ENCODE measurements at regions not wholly inside any gene's neighbourhood (a gene's known extent, or its start where the extent isn't known, plus 50 kb on each side); places are given as distances from the start of the nearest gene placed in this dataset.

DNA sequence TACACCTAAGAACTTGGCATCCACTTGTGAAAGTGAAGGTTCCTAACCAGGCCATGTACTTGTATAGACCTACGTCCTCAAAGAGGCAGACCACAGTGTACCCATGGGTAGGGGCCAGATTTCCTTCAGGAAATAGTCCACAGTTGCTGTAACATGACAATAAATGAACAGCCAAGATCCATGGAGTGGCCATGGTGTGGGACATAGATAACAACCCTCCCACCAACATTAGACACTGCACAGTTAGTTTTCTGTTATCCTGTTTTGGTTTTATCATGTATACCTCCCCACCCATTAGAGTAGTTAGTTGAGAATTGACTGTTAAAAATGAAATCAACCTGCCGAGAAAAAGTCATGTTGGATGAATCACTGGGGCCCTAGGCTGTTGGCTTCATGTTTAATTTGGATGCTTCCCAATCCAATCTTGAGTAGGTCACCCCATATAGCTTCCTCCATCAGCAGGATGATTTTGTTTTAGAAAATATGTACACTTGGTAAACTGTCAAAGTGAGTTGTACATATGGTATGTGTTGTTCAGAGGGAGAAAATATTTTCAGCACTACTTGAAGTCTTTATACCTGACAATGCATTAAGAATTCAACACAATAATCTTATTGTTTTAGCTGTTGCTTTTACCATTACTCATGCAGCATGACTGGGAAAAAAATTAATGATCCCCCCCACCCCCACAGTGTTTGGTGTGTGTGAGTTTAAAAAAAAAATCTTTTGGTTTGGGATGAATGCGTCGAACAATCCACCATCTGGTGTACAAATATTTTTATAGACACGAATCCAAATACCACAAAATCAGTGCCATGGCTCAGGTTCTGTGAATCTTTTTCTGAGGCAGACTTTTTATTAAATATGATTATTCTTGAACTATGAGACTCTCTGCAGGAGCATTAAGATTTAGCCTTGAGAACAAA lies 88.3 kb upstream of the ARHGAP29 start:
- no peak for DNase-seq (ENCODE audit: low spot score)

GRCh38 chr1:94324178-94324544 lies 86.8 kb upstream of the ARHGAP29 start:
- DNase-seq (ENCODE audit: low spot score), result no peak

DNA sequence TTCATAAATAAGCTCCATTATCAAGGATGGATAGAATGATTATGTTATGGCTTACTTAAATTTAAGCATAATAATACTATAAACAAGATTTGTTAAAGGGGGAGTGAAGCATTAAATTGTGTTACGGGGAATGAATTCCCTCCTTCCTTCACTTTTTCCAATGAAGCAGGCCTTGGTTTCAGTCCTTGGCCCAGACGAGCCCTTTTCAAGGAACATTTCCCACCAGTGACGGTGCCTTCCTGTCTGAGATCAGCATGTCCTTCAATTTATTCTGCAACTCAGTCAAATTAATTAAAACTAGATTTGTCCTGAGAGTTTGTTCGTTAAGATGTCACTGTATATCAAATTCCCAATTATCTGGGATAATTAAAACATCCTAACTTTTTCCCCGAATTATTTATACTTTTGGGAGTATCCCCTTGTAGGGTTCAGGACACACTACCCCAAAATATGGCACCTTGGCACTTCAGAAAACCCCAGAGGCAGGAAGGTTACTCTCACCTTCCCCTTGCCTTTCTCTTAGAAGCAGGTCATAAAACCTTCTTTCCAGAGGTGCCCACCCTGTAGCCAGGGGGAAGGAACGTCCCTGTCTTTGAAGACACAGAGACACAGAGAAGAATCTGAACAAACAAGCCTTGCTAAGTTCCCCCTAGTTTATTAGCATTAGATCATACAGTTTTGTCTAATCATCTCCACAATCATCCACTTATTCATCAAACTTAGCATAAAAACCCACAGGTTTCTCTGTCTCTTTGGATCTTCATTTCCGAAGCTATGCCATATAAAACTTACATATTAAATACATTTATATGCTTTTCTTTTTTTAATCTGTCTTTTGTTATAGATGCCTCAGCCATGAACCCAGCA lies 86.2 kb upstream of the ARHGAP29 start:
- no peak for DNase-seq (ENCODE audit: low spot score)

- no peak for DNase-seq (ENCODE audit: low spot score)
Observed at GRCh38 chr1:94322696-94323095, 85.3 kb upstream of the ARHGAP29 start.

DNA sequence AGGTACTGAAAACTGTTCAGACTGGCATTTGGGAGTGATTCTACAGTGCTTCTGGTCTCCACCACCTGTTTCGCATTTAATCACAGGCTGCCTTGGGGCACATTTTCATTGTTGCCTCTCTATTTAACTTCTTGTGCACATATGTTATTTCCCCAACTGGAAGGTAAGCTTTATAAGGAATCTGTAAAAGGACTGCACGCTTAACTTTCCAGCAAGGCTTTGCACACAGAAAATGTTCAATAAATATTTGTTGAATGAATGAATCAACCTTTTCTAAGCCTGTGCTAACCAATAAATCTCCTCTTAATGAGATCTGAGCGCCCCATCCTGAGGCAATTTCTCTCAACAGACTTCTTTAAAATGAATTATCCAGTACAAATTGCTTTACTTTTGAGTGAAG lies 84.3 kb upstream of the ARHGAP29 start:
- DNase-seq (ENCODE audit: low spot score), result no peak

GRCh38 chr1:94319319-94320102 lies 82.1 kb upstream of the ARHGAP29 start:
- DNase-seq (ENCODE audit: low spot score), result no peak

DNA sequence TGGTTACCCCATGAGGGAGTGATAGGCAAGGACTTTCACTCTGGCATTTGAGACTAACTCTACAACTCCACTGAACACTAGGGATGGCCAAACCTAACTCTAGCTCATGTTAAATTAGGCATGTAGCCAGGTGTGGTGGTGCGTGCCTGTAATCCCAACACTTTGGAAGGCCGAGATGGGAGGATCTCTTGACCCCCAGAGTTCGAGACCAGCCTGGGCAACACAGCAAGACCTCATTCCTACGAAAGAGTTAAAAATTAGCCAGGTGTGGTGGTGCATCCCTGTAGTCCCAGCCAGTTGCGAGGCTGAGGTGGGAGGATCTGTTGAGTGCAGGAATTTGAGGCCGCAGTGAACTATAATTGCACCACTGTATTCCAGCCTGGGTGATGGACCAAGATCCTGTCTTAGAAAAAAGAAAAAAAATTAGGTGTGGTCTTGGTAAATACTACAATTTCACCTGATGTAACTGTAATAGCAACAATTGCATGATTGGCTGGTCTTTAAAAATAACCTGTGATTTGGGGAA lies 81.2 kb upstream of the ARHGAP29 start:
- DNase-seq (ENCODE audit: low spot score), result no peak

- no peak for DNase-seq (ENCODE audit: low spot score)
Observed at GRCh38 chr1:94317790-94318188, 80.4 kb upstream of the ARHGAP29 start.

DNA sequence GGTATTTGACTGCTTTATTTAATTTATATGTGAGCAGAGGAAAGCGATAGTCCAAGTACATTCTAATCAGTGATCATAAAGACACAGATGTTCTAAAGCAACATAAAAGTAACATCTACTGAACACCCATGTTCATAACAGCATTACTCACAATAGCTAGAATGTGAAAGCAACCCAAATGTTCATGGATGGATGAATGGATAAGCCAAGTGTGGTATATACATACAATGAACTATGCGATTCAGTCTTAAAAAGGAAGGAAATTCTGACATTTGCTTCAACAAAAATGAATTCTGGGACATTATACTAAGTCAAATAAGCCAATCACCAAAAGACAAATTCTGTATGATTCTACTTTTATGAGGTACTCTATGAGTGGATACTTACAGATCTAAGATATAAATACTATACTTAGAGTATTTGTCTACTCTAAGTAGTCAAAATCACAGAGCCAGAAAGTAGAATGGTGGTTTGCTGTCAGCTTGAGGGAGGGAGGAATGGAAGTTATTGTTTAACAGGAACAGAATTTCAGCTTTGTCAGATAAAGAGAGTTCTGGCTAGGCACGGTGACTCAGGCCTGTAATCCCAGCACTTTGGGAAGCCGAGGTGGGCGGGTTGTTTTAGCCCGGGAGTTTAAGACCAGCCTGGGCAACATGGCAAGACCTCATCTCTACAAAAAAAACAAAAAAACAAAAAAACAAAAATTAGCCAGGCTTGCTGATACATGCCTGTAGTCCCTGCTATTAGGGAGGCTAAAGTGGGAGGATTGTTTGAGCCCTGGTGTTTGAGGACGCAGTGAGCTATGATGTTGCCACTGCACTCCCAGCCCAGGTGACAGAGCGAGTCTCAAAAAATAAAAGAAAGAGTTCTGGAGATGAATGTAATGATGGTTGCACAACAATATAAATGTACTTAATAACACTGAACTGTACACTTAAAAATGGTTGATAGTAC lies 79.7 kb upstream of the ARHGAP29 start:
- DNase-seq (ENCODE audit: low spot score), result no peak

GRCh38 chr1:94316183-94316582 lies 78.8 kb upstream of the ARHGAP29 start:
- DNase-seq (ENCODE audit: low spot score), result no peak

- DNase-seq (ENCODE audit: low spot score), result no peak
Observed at GRCh38 chr1:94315552-94316116, 78.2 kb upstream of the ARHGAP29 start.

GRCh38 chr1:94314222-94314858 lies 77.0 kb upstream of the ARHGAP29 start:
- no peak for DNase-seq (ENCODE audit: low spot score)

GRCh38 chr1:94310570-94311270 lies 73.3 kb upstream of the ARHGAP29 start:
- no peak for DNase-seq (ENCODE audit: low spot score)

DNA sequence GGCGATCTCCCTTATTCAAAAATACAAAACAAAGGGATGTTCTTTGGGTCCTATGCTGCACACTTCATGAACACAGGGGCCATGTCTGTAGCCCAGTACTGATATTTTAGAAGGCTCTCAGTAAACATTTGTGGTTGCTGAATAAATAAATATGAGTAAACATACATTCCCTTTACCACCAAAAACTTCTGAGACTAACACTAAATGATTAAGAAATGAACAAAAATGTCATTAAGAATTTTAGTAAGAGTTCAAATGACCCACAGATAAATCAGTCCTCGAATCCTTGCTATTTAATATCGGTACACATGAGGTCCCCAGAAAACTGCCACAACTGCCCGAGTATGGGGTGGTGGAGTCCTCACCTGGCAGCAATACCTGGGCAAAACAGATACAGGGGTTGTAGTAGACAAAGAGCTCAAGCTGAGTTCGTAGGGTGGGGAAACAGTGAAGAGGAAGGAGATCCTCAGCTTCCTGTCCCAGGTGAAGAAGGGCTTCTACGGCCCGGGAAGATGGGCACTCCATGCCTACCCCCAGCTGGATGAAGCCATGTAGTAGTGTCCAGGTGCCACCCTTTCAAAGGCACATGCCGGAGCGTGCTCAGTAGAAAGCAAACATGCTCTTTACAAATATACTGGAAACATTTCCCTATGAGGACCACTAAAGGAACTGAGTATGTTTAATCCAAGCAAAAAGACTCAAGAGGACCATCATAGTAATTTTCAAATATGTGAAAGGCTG lies 72.6 kb upstream of the ARHGAP29 start:
- no peak for DNase-seq (ENCODE audit: low spot score)

DNA sequence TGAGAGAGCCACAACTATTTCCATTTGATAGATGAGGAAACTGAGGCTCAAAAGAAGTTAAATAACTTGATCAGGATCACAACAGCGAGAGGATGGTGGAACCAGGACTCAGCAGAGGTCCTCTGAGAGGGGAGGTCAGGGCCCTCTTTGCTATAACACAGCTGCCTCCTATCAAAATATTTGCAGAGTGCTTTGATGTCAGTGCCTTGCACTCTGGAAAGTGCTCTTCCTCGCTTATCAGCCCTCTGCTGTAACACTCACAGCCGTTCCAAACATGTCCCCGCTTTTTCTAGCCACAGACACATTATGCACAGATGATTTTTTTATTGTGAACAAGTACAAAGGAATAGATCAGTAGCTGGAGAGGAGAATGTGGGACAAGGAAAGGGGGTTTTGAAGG lies 71.8 kb upstream of the ARHGAP29 start:
- DNase-seq (ENCODE audit: low spot score), result no peak

GRCh38 chr1:94306521-94306920 lies 69.1 kb upstream of the ARHGAP29 start:
- DNase-seq (ENCODE audit: low spot score), result no peak

DNA sequence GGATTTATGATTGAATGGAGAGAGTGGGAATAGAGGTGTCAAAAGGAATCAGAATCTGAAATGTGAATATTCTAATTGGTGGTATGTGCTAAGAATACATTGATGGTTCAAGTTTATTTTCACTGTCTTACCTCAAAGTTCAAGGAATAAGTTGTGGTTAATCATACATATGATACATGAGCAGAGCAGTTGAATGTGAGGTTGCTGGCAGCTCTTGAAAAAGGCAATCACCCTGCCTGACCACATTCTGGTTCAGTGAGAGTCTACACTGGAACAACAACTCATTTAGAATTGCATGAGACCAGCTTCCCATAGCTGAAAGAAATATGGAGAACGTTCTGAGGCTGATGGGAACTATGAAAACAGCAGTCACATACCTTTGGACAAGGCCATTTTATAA lies 68.3 kb upstream of the ARHGAP29 start:
- no peak for DNase-seq (ENCODE audit: low spot score)

DNA sequence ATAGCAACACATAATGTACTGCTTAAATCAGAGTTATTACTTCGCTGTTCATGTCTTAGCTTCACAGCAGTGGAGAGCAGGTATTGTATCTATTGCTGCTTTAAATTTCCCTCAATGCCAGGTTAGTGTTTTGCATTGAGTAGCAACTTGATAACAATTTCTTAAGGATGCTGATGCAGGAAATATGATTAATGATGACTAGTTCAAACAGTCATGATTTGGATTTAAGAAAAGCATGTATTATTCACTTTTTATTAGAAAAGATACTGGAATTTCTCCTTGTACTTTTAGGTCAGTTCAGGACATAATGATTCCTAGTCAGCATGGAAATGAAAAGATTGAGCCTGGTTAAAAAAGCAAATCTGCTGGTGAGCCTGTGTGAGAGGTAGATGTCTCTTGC lies 67.2 kb upstream of the ARHGAP29 start:
- DNase-seq (ENCODE audit: low spot score), result no peak

DNA sequence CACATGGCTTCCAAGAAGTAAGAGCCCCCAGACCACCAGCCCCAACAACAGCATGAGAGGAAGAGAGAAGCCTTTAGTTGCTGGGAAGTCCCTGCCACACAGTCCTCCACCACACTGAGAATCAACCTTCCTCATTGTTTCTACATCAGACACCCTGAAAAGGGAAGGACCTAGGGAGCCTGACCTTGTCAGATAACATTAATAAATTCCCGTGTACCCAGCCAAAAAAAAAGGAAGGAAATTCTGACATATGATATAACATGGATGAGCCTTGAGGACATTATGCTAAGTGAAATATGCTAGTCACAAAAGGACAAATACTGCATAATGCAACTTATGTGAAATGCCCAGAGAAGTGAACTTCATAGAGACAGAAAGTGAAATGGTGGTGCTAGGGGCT lies 65.6 kb upstream of the ARHGAP29 start:
- DNase-seq (ENCODE audit: low spot score), result no peak
